IMR-90 (cell line): ENCODE measurements at regions not wholly inside any gene's neighbourhood (a gene's known extent, or its start where the extent isn't known, plus 50 kb on each side); places are given as distances from the start of the nearest gene placed in this dataset.

Experiments used
- ATAC-seq: fragments of 200-7000 bp; cut with Tn5 transposase; 2 replicates; pipeline ENCODE4 v1.9.1; 2020; ENCODE audit warnings: low read depth, mild to moderate bottlenecking, moderate library complexity
- BruUV-seq: library from RNA; stranded (reverse); fragments of 400-500 nt; replicated peaks from 2 replicates; lab custom pipeline; 2021; lab: Mats Ljungman, UMichigan
- CTCF ChIA-PET: fragments of 300-600 bp; formaldehyde crosslinking; extraction: SDS; loops from one replicate; lab custom pipeline; 2021; ENCODE audit warnings: antibody characterized with exemption; lab: Yijun Ruan, JAX
- POLR2A ChIA-PET: fragments of 300-600 bp; sonication (Branson Sonifier 250); formaldehyde crosslinking; loops from one replicate; lab custom pipeline; 2022; ENCODE audit warnings: antibody characterized with exemption; ENCODE audit not compliant: unreplicated experiment; lab: Charles Lee
- DNase-seq: peaks from one replicate; pipeline ENCODE4 v3.0.0; 2013
- H2AFZ ChIP-seq: replicated peaks from 2 replicates; pipeline ENCODE3; 2013; ENCODE audit warnings: low read length, mild to moderate bottlenecking; ENCODE audit not compliant: poor library complexity
- H2AK5ac ChIP-seq: 2 replicates; pipeline ENCODE4 v1.6.1; 2013; ENCODE audit warnings: low read depth, low read length, inconsistent platforms
- H2AK9ac ChIP-seq: replicated peaks from 2 replicates; pipeline ENCODE3; 2013; ENCODE audit warnings: mild to moderate bottlenecking, low read depth, low read length, moderate library complexity; ENCODE audit not compliant: poor library complexity
- H2BK120ac ChIP-seq: 2 replicates; pipeline ENCODE4 v1.6.1; 2013; ENCODE audit warnings: low read depth, low read length, inconsistent platforms
- H2BK15ac ChIP-seq: 3 replicates; pipeline ENCODE4 v1.6.1; 2013; ENCODE audit warnings: low read depth, low read length, inconsistent platforms
- H2BK20ac ChIP-seq: 2 replicates; pipeline ENCODE4 v1.6.1; 2013; ENCODE audit warnings: low read depth, mild to moderate bottlenecking, inconsistent platforms, low read length, moderate library complexity
- H2BK5ac ChIP-seq: 2 replicates; pipeline ENCODE4 v1.6.1; 2013; ENCODE audit warnings: mild to moderate bottlenecking, low read depth, low read length, inconsistent platforms; ENCODE audit not compliant: poor library complexity, severe bottlenecking
- H3K14ac ChIP-seq: replicated peaks from 2 replicates; pipeline ENCODE4 v1.6.1; 2013; ENCODE audit warnings: low read depth, low read length, inconsistent platforms
- H3K18ac ChIP-seq: 2 replicates; pipeline ENCODE4 v1.6.1; 2013; ENCODE audit warnings: low read depth, low read length, control low read depth
- H3K23ac ChIP-seq: 2 replicates; pipeline ENCODE4 v1.6.1; 2013; ENCODE audit warnings: low read depth, low read length, inconsistent platforms
- H3K27ac ChIP-seq: 2 replicates; pipeline ENCODE4 v1.5.1; 2013; ENCODE audit warnings: mild to moderate bottlenecking, control low read depth, low read length; ENCODE audit not compliant: insufficient read depth
- H3K27me3 ChIP-seq: 2 replicates; pipeline ENCODE4 v1.6.1; 2013; ENCODE audit warnings: low read length; ENCODE audit not compliant: control insufficient read depth, insufficient read depth
- H3K36me3 ChIP-seq: 2 replicates; pipeline ENCODE4 v1.6.1; 2013; ENCODE audit warnings: low read length, mixed read lengths; ENCODE audit not compliant: control insufficient read depth, insufficient read depth
- H3K4ac ChIP-seq: 2 replicates; pipeline ENCODE4 v1.6.1; 2013; ENCODE audit warnings: low read depth, low read length, inconsistent platforms
- H3K4me1 ChIP-seq: 2 replicates; pipeline ENCODE4 v1.6.1; 2013; ENCODE audit warnings: low read length, mixed read lengths; ENCODE audit not compliant: control insufficient read depth, insufficient read depth
- H3K4me2 ChIP-seq: 2 replicates; pipeline ENCODE4 v1.6.1; 2013; ENCODE audit warnings: low read depth, mild to moderate bottlenecking, control low read depth, low read length, moderate library complexity
- H3K4me3 ChIP-seq: 2 replicates; pipeline ENCODE4 v1.5.1; 2013; ENCODE audit warnings: low read depth, mild to moderate bottlenecking, control low read depth, low read length, moderate library complexity; ENCODE audit not compliant: insufficient read depth
- H3K56ac ChIP-seq: 2 replicates; pipeline ENCODE4 v1.6.1; 2013; ENCODE audit warnings: low read length, inconsistent platforms; ENCODE audit not compliant: insufficient read depth; ENCODE audit errors: extremely low read depth
- H3K79me1 ChIP-seq, 2 experiments: 2 replicates each; pipeline ENCODE4 v1.6.1; 2013; ENCODE audit warnings: low read length in 2 of 2, inconsistent platforms in 1 of 2, low read depth in 1 of 2
- H3K9ac ChIP-seq: 2 replicates; pipeline ENCODE4 v1.6.1; 2013; ENCODE audit warnings: low read depth, low read length, control low read depth
- H3K9me1 ChIP-seq: 2 replicates; pipeline ENCODE4 v1.6.1; 2013; ENCODE audit warnings: low read length, inconsistent platforms; ENCODE audit not compliant: insufficient read depth
- H3K9me3 ChIP-seq: 2 replicates; pipeline ENCODE4 v1.6.1; 2013; ENCODE audit warnings: low read length; ENCODE audit not compliant: control insufficient read depth, insufficient read depth
- H4K20me1 ChIP-seq: 2 replicates; pipeline ENCODE4 v1.6.1; 2013; ENCODE audit warnings: low read length, inconsistent platforms; ENCODE audit not compliant: insufficient read depth
- H4K5ac ChIP-seq: 2 replicates; pipeline ENCODE4 v1.6.1; 2013; ENCODE audit warnings: mild to moderate bottlenecking, low read depth, low read length, control low read depth
- H4K8ac ChIP-seq, 2 experiments: 2 replicates each; pipeline ENCODE4 v1.6.1; 2013; ENCODE audit warnings: low read depth in 2 of 2, low read length in 2 of 2, control low read depth in 1 of 2, inconsistent platforms in 1 of 2
- H4K91ac ChIP-seq: 2 replicates; pipeline ENCODE4 v1.6.1; 2013; ENCODE audit warnings: low read depth, low read length, inconsistent platforms; ENCODE audit not compliant: insufficient read depth
- BHLHE40 ChIP-seq: fragments of 150-350 bp; IDR thresholded peaks from 2 replicates; pipeline ENCODE4 v1.6.1; 2016; ENCODE audit warnings: mild to moderate bottlenecking, low read depth, low read length
- CEBPB ChIP-seq: IDR thresholded peaks from 2 replicates; pipeline ENCODE4 v1.6.1; 2012; ENCODE audit warnings: low read depth, low read length, improper control_type of control experiment
- CHD1 ChIP-seq: IDR thresholded peaks from 2 replicates; pipeline ENCODE4 v1.6.1; 2012; ENCODE audit warnings: low read depth, low read length, improper control_type of control experiment
- FOS ChIP-seq: fragments of 150-350 bp; IDR thresholded peaks from 2 replicates; pipeline ENCODE4 v1.6.1; 2016; ENCODE audit warnings: low read depth, low read length
- MAFK ChIP-seq: IDR thresholded peaks from 2 replicates; pipeline ENCODE4 v1.6.1; 2012; ENCODE audit warnings: low read depth, low read length, improper control_type of control experiment
- MAZ ChIP-seq: IDR thresholded peaks from 2 replicates; pipeline ENCODE4 v1.6.1; 2012; ENCODE audit warnings: low read depth, mild to moderate bottlenecking, low read length, improper control_type of control experiment, moderate library complexity, borderline replicate concordance
- MXI1 ChIP-seq: IDR thresholded peaks from 2 replicates; pipeline ENCODE4 v1.6.1; 2012; ENCODE audit warnings: low read depth, mild to moderate bottlenecking, low read length, moderate library complexity, borderline replicate concordance
- NFE2L2 ChIP-seq: fragments of 150-350 bp; IDR thresholded peaks from 2 replicates; pipeline ENCODE4 v1.6.1; 2016; ENCODE audit warnings: low read depth, mild to moderate bottlenecking, low read length
- POLR2A ChIP-seq: IDR thresholded peaks from 2 replicates; pipeline ENCODE4 v1.6.1; 2012; ENCODE audit warnings: mild to moderate bottlenecking, low read depth, low read length
- RAD21 ChIP-seq: IDR thresholded peaks from 2 replicates; pipeline ENCODE4 v1.6.1; 2012; ENCODE audit warnings: low read length, improper control_type of control experiment
- RCOR1 ChIP-seq: IDR thresholded peaks from 2 replicates; pipeline ENCODE4 v1.6.1; 2012; ENCODE audit warnings: mild to moderate bottlenecking, low read length, improper control_type of control experiment; ENCODE audit not compliant: insufficient replicate concordance
- RFX5 ChIP-seq: IDR thresholded peaks from 2 replicates; pipeline ENCODE4 v1.8.0; 2012; ENCODE audit warnings: low read depth, mild to moderate bottlenecking, low read length, moderate library complexity
- SMC3 ChIP-seq: fragments of 150-350 bp; IDR thresholded peaks from 2 replicates; pipeline ENCODE4 v1.6.1; 2016; ENCODE audit warnings: low read depth, mild to moderate bottlenecking, antibody characterized with exemption, low read length, moderate library complexity
- WGBS, 2 experiments: methylation state at CpG; one replicate each; pipeline versions ENCODE4 v1.1.5 to v1.1.7; 2013; ENCODE audit warnings: missing lambda C conversion rate in 2 of 2; ENCODE audit not compliant: insufficient read length in 1 of 2; ENCODE audit errors: extremely low coverage in 2 of 2; 5-methylcytosine and 5-hydroxymethylcytosine counted together
- dilution Hi-C: fragments of 300-500 bp; cut with HindIII; formaldehyde crosslinking; loops from one replicate; pipeline ENCODE4 v1.14.3; 2018; ENCODE audit warnings: low sequenced_read_pairs; ENCODE audit not compliant: unreplicated experiment
- in situ Hi-C: fragments of 300-500 bp; cut with MboI; formaldehyde crosslinking; loops from 3 replicates; pipeline ENCODE4 v1.14.3; 2019; ENCODE audit warnings: low sequenced_read_pairs, inconsistent platforms, mixed read lengths
- intact Hi-C: fragments of 100-400 bp; cut with micrococcal nuclease; formaldehyde crosslinking; loops from 2 replicates; pipeline ENCODE4 v1.10.0; 2022
- TF ChIP-seq, protein P1 (sequence below): conservative IDR thresholded peaks from 2 replicates; pipeline ENCODE4 v1.5.1; 2012; ENCODE audit warnings: mild to moderate bottlenecking, low read depth, low read length, improper control_type of control experiment
- TF ChIP-seq, protein P2 (sequence below): fragments of 150-350 bp; IDR thresholded peaks from 2 replicates; pipeline ENCODE4 v1.6.1; 2016; ENCODE audit warnings: low read depth, mild to moderate bottlenecking, low read length, moderate library complexity, borderline replicate concordance
- TF ChIP-seq, protein P3 (sequence below): fragments of 150-350 bp; IDR thresholded peaks from 2 replicates; pipeline ENCODE4 v1.6.1; 2017; ENCODE audit warnings: mild to moderate bottlenecking, antibody characterized with exemption, low read length, low read depth

DNA sequence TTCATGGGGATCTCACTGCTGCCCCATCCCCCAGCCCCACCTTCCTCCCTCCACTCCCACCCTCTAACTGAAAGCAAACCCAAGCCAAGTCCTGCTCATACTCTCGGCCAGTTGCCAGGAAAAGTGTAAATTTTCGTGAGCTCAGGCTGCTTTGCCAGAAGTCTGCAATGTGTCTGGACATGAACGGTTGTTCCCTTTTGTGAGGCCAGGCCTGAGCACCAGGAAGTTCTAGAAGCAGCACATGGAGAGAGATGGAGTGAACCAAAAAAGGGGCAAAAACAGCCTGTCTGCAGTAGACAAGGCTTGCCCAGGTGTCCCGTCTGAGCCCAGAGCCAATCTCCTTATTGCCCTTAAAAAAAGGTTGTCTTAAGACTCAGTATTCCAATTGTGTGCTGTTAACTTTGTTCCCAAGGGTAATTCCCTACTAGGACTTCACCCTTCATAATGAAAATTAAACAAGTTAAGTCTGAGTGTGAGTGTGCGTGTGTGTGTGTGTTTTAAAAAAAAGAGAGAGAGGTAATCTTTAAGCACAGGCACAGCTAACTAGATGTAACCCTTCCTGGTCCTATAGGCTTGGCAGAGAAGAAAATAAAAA, 247.1 kb downstream of the BCL11A start:
- H3K4me1 ChIP-seq, result no peaks in the 10 kb centered on the region
- no peak overlapping the region for H3K4ac ChIP-seq
- in situ Hi-C loops (no loop called here), intact Hi-C loops (no loop called here), dilution Hi-C loops (no loop called here)
- H2BK15ac ChIP-seq, result no peak overlapping the region
- H3K9me3 ChIP-seq, result no peaks in the 10 kb centered on the region
- no peak overlapping the region for H2BK120ac ChIP-seq
- POLR2A ChIA-PET, result no interaction called here
- H4K5ac ChIP-seq, result no peak overlapping the region
- H3K56ac ChIP-seq, result no peak overlapping the region
- H4K91ac ChIP-seq, result no peak overlapping the region
- no peak overlapping the region for H2AK9ac ChIP-seq
- no peak overlapping the region for H2BK5ac ChIP-seq
- no peaks in the 10 kb centered on the region for H3K36me3 ChIP-seq
- H3K14ac ChIP-seq, result no peak overlapping the region
- no peak overlapping the region for H3K4me2 ChIP-seq
- CTCF ChIA-PET, result no interaction called here
- no peak overlapping the region for H3K23ac ChIP-seq
- no peak overlapping the region for H4K8ac ChIP-seq
- peaks cover 2% of the 10 kb centered on the region; the same call in 1 of the 2 replicates for H3K9me1 ChIP-seq
- H3K18ac ChIP-seq, result no peak overlapping the region
- H3K4me3 ChIP-seq, result no peak overlapping the region
- H2AFZ ChIP-seq, result no peak overlapping the region
- ATAC-seq (no peak), DNase-seq (no peak)
- no peaks in the 10 kb centered on the region for H3K27me3 ChIP-seq
- H3K79me1 ChIP-seq, result no peaks in the 10 kb centered on the region
- no peaks in the 10 kb centered on the region for H4K20me1 ChIP-seq
- 17% methylated on average over 2 of the region's 5 CpGs; no CpG with 5 or more reads in 1 of the 2 experiments for WGBS, 2 experiments
- H2AK5ac ChIP-seq, result no peak overlapping the region
- no peak overlapping the region for H2BK20ac ChIP-seq
- H3K9ac ChIP-seq, result no peak overlapping the region
- TF ChIP-seq, protein P1, sequence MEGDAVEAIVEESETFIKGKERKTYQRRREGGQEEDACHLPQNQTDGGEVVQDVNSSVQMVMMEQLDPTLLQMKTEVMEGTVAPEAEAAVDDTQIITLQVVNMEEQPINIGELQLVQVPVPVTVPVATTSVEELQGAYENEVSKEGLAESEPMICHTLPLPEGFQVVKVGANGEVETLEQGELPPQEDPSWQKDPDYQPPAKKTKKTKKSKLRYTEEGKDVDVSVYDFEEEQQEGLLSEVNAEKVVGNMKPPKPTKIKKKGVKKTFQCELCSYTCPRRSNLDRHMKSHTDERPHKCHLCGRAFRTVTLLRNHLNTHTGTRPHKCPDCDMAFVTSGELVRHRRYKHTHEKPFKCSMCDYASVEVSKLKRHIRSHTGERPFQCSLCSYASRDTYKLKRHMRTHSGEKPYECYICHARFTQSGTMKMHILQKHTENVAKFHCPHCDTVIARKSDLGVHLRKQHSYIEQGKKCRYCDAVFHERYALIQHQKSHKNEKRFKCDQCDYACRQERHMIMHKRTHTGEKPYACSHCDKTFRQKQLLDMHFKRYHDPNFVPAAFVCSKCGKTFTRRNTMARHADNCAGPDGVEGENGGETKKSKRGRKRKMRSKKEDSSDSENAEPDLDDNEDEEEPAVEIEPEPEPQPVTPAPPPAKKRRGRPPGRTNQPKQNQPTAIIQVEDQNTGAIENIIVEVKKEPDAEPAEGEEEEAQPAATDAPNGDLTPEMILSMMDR, result no peak
- TF ChIP-seq MXI1, result no peak
- TF ChIP-seq, protein P2, sequence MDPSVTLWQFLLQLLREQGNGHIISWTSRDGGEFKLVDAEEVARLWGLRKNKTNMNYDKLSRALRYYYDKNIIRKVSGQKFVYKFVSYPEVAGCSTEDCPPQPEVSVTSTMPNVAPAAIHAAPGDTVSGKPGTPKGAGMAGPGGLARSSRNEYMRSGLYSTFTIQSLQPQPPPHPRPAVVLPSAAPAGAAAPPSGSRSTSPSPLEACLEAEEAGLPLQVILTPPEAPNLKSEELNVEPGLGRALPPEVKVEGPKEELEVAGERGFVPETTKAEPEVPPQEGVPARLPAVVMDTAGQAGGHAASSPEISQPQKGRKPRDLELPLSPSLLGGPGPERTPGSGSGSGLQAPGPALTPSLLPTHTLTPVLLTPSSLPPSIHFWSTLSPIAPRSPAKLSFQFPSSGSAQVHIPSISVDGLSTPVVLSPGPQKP, result no peak
- no peak for TF ChIP-seq RCOR1
- TF ChIP-seq MAFK, result no peak
- no peak for TF ChIP-seq SMC3
- TF ChIP-seq CEBPB, result no peak
- TF ChIP-seq, protein P3, sequence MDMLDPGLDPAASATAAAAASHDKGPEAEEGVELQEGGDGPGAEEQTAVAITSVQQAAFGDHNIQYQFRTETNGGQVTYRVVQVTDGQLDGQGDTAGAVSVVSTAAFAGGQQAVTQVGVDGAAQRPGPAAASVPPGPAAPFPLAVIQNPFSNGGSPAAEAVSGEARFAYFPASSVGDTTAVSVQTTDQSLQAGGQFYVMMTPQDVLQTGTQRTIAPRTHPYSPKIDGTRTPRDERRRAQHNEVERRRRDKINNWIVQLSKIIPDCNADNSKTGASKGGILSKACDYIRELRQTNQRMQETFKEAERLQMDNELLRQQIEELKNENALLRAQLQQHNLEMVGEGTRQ, result no peak
- no peak for TF ChIP-seq FOS
- no peak for TF ChIP-seq POLR2A
- TF ChIP-seq NFE2L2, result no peak
- no peak for TF ChIP-seq RFX5
- no peak for TF ChIP-seq MAZ
- no peak for TF ChIP-seq CHD1
- TF ChIP-seq BHLHE40, result no peak
- no peak for TF ChIP-seq RAD21
- BruUV-seq, result no TSS peak
- H3K27ac ChIP-seq, result no peak overlapping the region
